ENCODE measurements at regions not wholly inside any gene's neighbourhood (a gene's known extent, or its start where the extent isn't known, plus 50 kb on each side); places are given as distances from the start of the nearest gene placed in this dataset.

GRCh38 chr1:55272994-55273393 is 57.8 kb upstream of the USP24 start:
- Histone ChIP-seq H3K4me3 (replicated peaks; ENCODE audit: low read depth, low read length) (no peak overlapping the region), H3K27me3 (replicated peaks; ENCODE audit: control insufficient read depth, insufficient read depth, low read length) (no peaks in the 10 kb centered on the region), H3K36me3 (ENCODE audit: control insufficient read depth, insufficient read depth, low read length) (no peaks in the 10 kb centered on the region)
- TF ChIP-seq CTCF (IDR thresholded peaks at IDR 0.05; ENCODE audit: insufficient read depth, low read length, poor library complexity, severe bottlenecking): no peak
- DNase-seq (ENCODE audit: extremely low read depth, insufficient read length): no peak

All from GM06990 (cell line).